K562 (cell line): ENCODE measurements at regions not wholly inside any gene's neighbourhood (a gene's known extent, or its start where the extent isn't known, plus 50 kb on each side); places are given as distances from the start of the nearest gene placed in this dataset.

Source experiments
- ATF6 ChIP-seq: sonication (generic); formaldehyde crosslinking; IDR thresholded peaks from 2 replicates; pipeline ENCODE4 v1.4.0; 2020; ENCODE audit warnings: mild to moderate bottlenecking, missing genetic modification reagents
- FOXA1 ChIP-seq: fragments of 450-650 bp; IDR thresholded peaks from 2 replicates; pipeline ENCODE4 v1.6.1; 2016; ENCODE audit warnings: mild to moderate bottlenecking, borderline replicate concordance
- HINFP ChIP-seq: fragments of 450-650 bp; conservative IDR thresholded peaks from 2 replicates; pipeline ENCODE4 v1.6.1; 2016; ENCODE audit warnings: missing genetic modification characterization, low read depth, mild to moderate bottlenecking, control low read depth, missing compliant biosample characterization
- KDM4B ChIP-seq, 2 experiments: fragments of 450-650 bp in 1 of 2; sonication (generic) in 1 of 2; IDR thresholded peaks; 2 replicates each; pipeline ENCODE4 v1.6.1; 2016 to 2017; ENCODE audit warnings: borderline replicate concordance in 2 of 2, antibody characterized with exemption in 1 of 2, low read depth in 1 of 2, mild to moderate bottlenecking in 1 of 2
- POLR2H ChIP-seq: IDR thresholded peaks from 2 replicates; pipeline ENCODE4 v1.6.1; 2016; ENCODE audit warnings: missing genetic modification characterization, low read depth, mild to moderate bottlenecking, control low read depth, missing compliant biosample characterization, moderate library complexity
- SREBF2 ChIP-seq: sonication (generic); formaldehyde crosslinking; IDR thresholded peaks from 2 replicates; pipeline ENCODE4 v1.4.0; 2020; ENCODE audit warnings: mild to moderate bottlenecking, missing genetic modification reagents
- SUPT5H ChIP-seq: fragments of 450-650 bp; IDR thresholded peaks from 2 replicates; pipeline ENCODE4 v1.6.1; 2016
- TAF9B ChIP-seq: fragments of 450-650 bp; IDR thresholded peaks from 2 replicates; pipeline ENCODE4 v1.6.1; 2018; ENCODE audit warnings: mild to moderate bottlenecking; ENCODE audit not compliant: partially characterized antibody
- TFAP4 ChIP-seq: sonication (generic); formaldehyde crosslinking; IDR thresholded peaks from 2 replicates; pipeline ENCODE4 v1.8.0; 2022; ENCODE audit warnings: missing genetic modification reagents, mild to moderate bottlenecking, moderate library complexity, borderline replicate concordance
- XRCC4 ChIP-seq: IDR thresholded peaks from one replicate; pipeline ENCODE4 v1.6.1; 2011; ENCODE audit not compliant: insufficient read depth, insufficient read length; ENCODE audit errors: extremely low read depth
- ZFP36 ChIP-seq: fragments of 150-350 bp; IDR thresholded peaks from 2 replicates; pipeline ENCODE4 v1.6.1; 2018; ENCODE audit warnings: low read length, low read depth; ENCODE audit not compliant: partially characterized antibody
- ZKSCAN1 ChIP-seq: fragments of 150-350 bp; IDR thresholded peaks from 2 replicates; pipeline ENCODE4 v1.6.1; 2016; ENCODE audit warnings: low read depth, low read length

GRCh38 chr13:29676535-29676934 is 81.0 kb upstream of the SLC7A1 start (continued):
- no peak for TF ChIP-seq SREBF2
- no peak for TF ChIP-seq POLR2H (tag)
- TF ChIP-seq SUPT5H, result no peak
- no peak for TF ChIP-seq TFAP4 (CRISPR knock-in tag)
- no peak for TF ChIP-seq HINFP (tag)
- TF ChIP-seq TAF9B, result no peak
- TF ChIP-seq XRCC4, result no peak
- no peak for TF ChIP-seq ZKSCAN1
- TF ChIP-seq ZFP36, result no peak
- no peak for TF ChIP-seq ATF6 (CRISPR knock-in tag)
- no peak for TF ChIP-seq FOXA1
- no peak for TF ChIP-seq KDM4B (IDR thresholded peaks at IDR 0.05; ENCODE audit: borderline replicate concordance in 2 of 2, low read depth in 1 of 2)
